ENCODE measurements at regions not wholly inside any gene's neighbourhood (a gene's known extent, or its start where the extent isn't known, plus 50 kb on each side); places are given as distances from the start of the nearest gene placed in this dataset.

GRCh38 chr5:74187757-74188156, 452.8 kb downstream of the ENC1 start:
- TF ChIP-seq, protein P1, sequence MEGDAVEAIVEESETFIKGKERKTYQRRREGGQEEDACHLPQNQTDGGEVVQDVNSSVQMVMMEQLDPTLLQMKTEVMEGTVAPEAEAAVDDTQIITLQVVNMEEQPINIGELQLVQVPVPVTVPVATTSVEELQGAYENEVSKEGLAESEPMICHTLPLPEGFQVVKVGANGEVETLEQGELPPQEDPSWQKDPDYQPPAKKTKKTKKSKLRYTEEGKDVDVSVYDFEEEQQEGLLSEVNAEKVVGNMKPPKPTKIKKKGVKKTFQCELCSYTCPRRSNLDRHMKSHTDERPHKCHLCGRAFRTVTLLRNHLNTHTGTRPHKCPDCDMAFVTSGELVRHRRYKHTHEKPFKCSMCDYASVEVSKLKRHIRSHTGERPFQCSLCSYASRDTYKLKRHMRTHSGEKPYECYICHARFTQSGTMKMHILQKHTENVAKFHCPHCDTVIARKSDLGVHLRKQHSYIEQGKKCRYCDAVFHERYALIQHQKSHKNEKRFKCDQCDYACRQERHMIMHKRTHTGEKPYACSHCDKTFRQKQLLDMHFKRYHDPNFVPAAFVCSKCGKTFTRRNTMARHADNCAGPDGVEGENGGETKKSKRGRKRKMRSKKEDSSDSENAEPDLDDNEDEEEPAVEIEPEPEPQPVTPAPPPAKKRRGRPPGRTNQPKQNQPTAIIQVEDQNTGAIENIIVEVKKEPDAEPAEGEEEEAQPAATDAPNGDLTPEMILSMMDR (IDR thresholded peaks at IDR 0.05) = no peak
- no peak for TF ChIP-seq POLR2A (IDR thresholded peaks at IDR 0.05)

Data from uterus (tissue), 2 donors.